DND-41 (cell line): ENCODE measurements at regions not wholly inside any gene's neighbourhood (a gene's known extent, or its start where the extent isn't known, plus 50 kb on each side); places are given as distances from the start of the nearest gene placed in this dataset.

Experiments used
- ATAC-seq: fragments of 200-7000 bp; cut with Tn5 transposase; 3 replicates; pipeline ENCODE4 v1.9.1; 2021; ENCODE audit warnings: low read depth; ENCODE audit not compliant: insufficient read depth
- DNase-seq: peaks from one replicate; pipeline ENCODE4 v3.0.0-alpha.2; 2020
- H2AFZ ChIP-seq: 2 replicates; pipeline ENCODE4 v1.6.0; 2012; ENCODE audit warnings: low read depth, low read length
- H3K27ac ChIP-seq: 2 replicates; pipeline ENCODE4 v1.5.1; 2012; ENCODE audit warnings: low read length, inconsistent platforms
- H3K27me3 ChIP-seq: fragments of 200-600 bp; sonication (generic); 2 replicates; pipeline ENCODE4 v1.6.0; 2012; ENCODE audit warnings: low read length, mild to moderate bottlenecking, inconsistent platforms; ENCODE audit not compliant: insufficient read depth, poor library complexity
- H3K36me3 ChIP-seq: 2 replicates; pipeline ENCODE4 v1.5.1; 2012; ENCODE audit warnings: low read length, inconsistent platforms; ENCODE audit not compliant: insufficient read depth
- H3K4me1 ChIP-seq: 2 replicates; pipeline ENCODE4 v1.5.1; 2012; ENCODE audit warnings: mild to moderate bottlenecking, low read length; ENCODE audit not compliant: insufficient read depth
- H3K4me2 ChIP-seq: 2 replicates; pipeline ENCODE4 v1.6.0; 2012; ENCODE audit warnings: mild to moderate bottlenecking, moderate library complexity, low read length, inconsistent platforms; ENCODE audit not compliant: insufficient read depth
- H3K4me3 ChIP-seq, 2 experiments: fragments of 200-600 bp in 1 of 2; shearing (Covaris generic) in 1 of 2; 2 replicates each; pipeline ENCODE4 v1.5.1; 2012 to 2016; ENCODE audit warnings: inconsistent platforms in 2 of 2, low read length in 2 of 2, mild to moderate bottlenecking in 2 of 2, low read depth in 1 of 2, moderate library complexity in 1 of 2
- H3K79me2 ChIP-seq: 2 replicates; pipeline ENCODE4 v1.6.0; 2012; ENCODE audit warnings: low read length, inconsistent platforms; ENCODE audit not compliant: insufficient read depth
- H3K9ac ChIP-seq: 2 replicates; pipeline ENCODE4 v1.6.0; 2012; ENCODE audit warnings: low read depth, mild to moderate bottlenecking, inconsistent platforms, low read length, moderate library complexity
- H3K9me3 ChIP-seq: 2 replicates; pipeline ENCODE4 v1.5.1; 2012; ENCODE audit warnings: low read length, moderate library complexity, mild to moderate bottlenecking, inconsistent platforms; ENCODE audit not compliant: insufficient read depth, severe bottlenecking
- H4K20me1 ChIP-seq: 2 replicates; pipeline ENCODE4 v1.6.0; 2012; ENCODE audit warnings: low read length; ENCODE audit not compliant: insufficient read depth
- EZH2 ChIP-seq: IDR thresholded peaks from 3 replicates; pipeline ENCODE4 v1.6.1; 2012; ENCODE audit warnings: borderline replicate concordance, low read depth, mild to moderate bottlenecking, moderate library complexity, low read length, inconsistent platforms; ENCODE audit not compliant: severe bottlenecking
- TF ChIP-seq, protein P1 (sequence below): IDR thresholded peaks from 2 replicates; pipeline ENCODE4 v1.5.1; 2012; ENCODE audit warnings: borderline replicate concordance, low read length, moderate library complexity, mild to moderate bottlenecking; ENCODE audit not compliant: poor library complexity, severe bottlenecking; ENCODE audit errors: extremely low read depth

DNA sequence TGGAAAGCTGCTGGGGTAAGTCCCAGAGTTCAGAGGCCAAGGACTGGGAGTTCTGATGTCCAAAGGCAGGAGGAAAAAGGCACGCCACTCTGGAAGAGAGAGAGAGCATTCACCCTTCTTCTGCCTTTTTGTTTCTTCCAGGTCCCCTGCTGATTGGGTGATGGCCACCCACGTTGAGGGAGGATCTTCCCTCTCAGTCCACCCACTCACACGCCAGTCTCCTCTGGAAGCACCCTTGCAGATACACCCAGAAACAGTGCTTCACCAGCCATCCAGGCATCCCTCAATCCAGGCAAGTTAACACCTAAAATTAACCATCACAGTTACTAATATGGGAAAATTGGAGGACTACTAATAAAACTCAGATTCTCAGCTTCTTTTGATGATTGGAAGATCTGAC, 66.1 kb upstream of the PARP1 start:
- Histone ChIP-seq H3K27me3 (peaks cover 15% of the 10 kb centered on the region), H3K9me3 (no peaks in the 10 kb centered on the region), H2AFZ (no peak overlapping the region), H3K36me3 (no peaks in the 10 kb centered on the region), H3K4me3 (no peak overlapping the region), H3K27ac (no peak overlapping the region), H3K4me1 (peaks cover 12% of the 10 kb centered on the region), H3K9ac (no peak overlapping the region), H3K4me2 (no peak overlapping the region), H3K79me2 (no peaks in the 10 kb centered on the region), H4K20me1 (no peaks in the 10 kb centered on the region)
- no peak for DNase-seq
- no peak for ATAC-seq
- TF ChIP-seq EZH2, result no peak
- TF ChIP-seq, protein P1, sequence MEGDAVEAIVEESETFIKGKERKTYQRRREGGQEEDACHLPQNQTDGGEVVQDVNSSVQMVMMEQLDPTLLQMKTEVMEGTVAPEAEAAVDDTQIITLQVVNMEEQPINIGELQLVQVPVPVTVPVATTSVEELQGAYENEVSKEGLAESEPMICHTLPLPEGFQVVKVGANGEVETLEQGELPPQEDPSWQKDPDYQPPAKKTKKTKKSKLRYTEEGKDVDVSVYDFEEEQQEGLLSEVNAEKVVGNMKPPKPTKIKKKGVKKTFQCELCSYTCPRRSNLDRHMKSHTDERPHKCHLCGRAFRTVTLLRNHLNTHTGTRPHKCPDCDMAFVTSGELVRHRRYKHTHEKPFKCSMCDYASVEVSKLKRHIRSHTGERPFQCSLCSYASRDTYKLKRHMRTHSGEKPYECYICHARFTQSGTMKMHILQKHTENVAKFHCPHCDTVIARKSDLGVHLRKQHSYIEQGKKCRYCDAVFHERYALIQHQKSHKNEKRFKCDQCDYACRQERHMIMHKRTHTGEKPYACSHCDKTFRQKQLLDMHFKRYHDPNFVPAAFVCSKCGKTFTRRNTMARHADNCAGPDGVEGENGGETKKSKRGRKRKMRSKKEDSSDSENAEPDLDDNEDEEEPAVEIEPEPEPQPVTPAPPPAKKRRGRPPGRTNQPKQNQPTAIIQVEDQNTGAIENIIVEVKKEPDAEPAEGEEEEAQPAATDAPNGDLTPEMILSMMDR, result no peak

DNA sequence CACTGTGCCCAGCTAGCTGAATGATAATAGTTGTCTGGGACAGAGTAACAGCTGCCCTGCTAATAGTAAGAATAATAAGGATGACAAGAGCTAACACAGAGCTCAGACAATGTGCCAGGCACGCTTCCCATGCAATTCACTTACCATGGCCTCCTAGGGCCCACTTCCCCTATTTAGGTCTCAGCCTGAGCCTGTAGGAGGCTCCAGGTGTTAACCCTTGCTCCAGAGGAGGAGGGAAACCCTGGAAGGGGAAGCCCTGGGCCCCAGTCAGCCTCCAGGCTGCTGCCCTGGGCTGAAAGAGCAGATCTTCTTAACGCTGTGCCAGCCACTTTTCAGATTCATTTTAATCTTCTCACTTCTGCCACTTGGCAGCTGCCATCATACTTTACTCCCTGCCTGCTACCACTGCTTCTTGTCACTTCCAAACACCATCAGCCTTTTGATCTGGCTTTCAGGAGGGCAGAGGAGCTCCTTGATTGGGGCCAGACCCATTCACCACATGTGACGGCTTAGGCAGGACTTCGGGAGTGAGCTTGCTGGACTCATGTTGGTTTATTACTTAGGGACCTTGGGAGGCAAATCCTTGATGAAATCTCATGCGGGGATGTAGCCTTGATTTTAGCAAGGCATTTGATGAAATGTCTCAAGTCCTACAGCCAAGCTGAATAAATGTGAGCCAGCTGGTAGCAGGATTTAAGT, 66.7 kb upstream of the PARP1 start:
- H3K4me3 ChIP-seq, result no peak overlapping the region
- peaks cover 12% of the 10 kb centered on the region for H3K4me1 ChIP-seq
- H3K36me3 ChIP-seq, result no peaks in the 10 kb centered on the region
- no peak overlapping the region for H3K27ac ChIP-seq
- DNase-seq (no peak), ATAC-seq (no peak)
- peaks cover 15% of the 10 kb centered on the region for H3K27me3 ChIP-seq
- TF ChIP-seq, protein P1, result no peak
- no peak for TF ChIP-seq EZH2
- H4K20me1 ChIP-seq, result no peaks in the 10 kb centered on the region
- H3K9me3 ChIP-seq, result no peaks in the 10 kb centered on the region
- H3K4me2 ChIP-seq, result no peak overlapping the region
- no peak overlapping the region for H3K9ac ChIP-seq
- no peaks in the 10 kb centered on the region for H3K79me2 ChIP-seq
- no peak overlapping the region for H2AFZ ChIP-seq

- ATAC-seq, result peak; percentile 81
- Histone ChIP-seq H3K9ac (no peak overlapping the region), H3K36me3 (no peaks in the 10 kb centered on the region), H3K9me3 (no peaks in the 10 kb centered on the region), H3K27me3 (peaks cover 20% of the 10 kb centered on the region), H4K20me1 (no peaks in the 10 kb centered on the region), H2AFZ (no peak overlapping the region), H3K79me2 (no peaks in the 10 kb centered on the region), H3K4me1 (peaks cover 12% of the 10 kb centered on the region), H3K4me3 (no peak overlapping the region), H3K4me2 (no peak overlapping the region), H3K27ac (no peak overlapping the region)
- DNase-seq, result peak; percentile 37
- no peak for TF ChIP-seq EZH2
- TF ChIP-seq, protein P1, result peak; percentile 7
Measured at GRCh38 chr1:226475142-226475511, 67.2 kb upstream of the PARP1 start.

DNA sequence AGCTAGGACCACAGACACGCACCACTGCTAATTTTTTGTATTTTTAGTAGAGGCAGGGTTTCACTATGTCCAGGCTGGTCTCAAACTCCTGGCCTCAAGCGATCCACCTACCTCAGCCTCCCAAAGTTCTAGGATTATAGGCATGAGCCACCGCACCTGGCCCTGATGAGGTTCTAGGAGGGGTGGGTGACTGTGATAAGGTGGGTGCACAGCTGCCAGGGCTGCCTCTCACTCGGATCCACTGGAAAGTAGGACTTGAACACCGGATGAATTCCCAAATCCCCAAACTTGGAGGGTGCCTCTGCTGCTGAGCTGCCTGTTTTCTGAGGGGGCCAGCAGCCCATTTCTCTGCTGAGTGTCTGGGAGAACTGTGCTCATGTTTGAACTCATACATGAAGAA, 68.2 kb upstream of the PARP1 start:
- H3K9ac ChIP-seq, result no peak overlapping the region
- H3K79me2 ChIP-seq, result no peaks in the 10 kb centered on the region
- H3K4me3 ChIP-seq, result no peak overlapping the region
- peaks cover 12% of the 10 kb centered on the region for H3K4me1 ChIP-seq
- H4K20me1 ChIP-seq, result no peaks in the 10 kb centered on the region; the same call in 1 of the 2 replicates
- TF ChIP-seq, protein P1, result no peak
- H3K36me3 ChIP-seq, result no peaks in the 10 kb centered on the region
- no peak overlapping the region for H3K4me2 ChIP-seq
- no peak overlapping the region for H3K27ac ChIP-seq
- DNase-seq, result no peak
- H3K9me3 ChIP-seq, result no peaks in the 10 kb centered on the region
- no peak overlapping the region for H2AFZ ChIP-seq
- ATAC-seq, result no peak
- peaks cover 27% of the 10 kb centered on the region for H3K27me3 ChIP-seq
